HEK293 (cell line): ENCODE measurements at regions not wholly inside any gene's neighbourhood (a gene's known extent, or its start where the extent isn't known, plus 50 kb on each side); places are given as distances from the start of the nearest gene placed in this dataset.

Experiments
- CTCF ChIA-PET: fragments of 350-600 bp; formaldehyde crosslinking; extraction: SDS; loops from one replicate; lab custom pipeline; 2021; ENCODE audit warnings: antibody characterized with exemption; lab: Yijun Ruan, JAX
- POLR2A ChIA-PET: fragments of 300-600 bp; formaldehyde crosslinking; extraction: SDS; loops from one replicate; lab custom pipeline; 2020; ENCODE audit warnings: antibody characterized with exemption, inconsistent platforms; lab: Yijun Ruan, JAX
- H3K27ac ChIP-seq: fragments of 200-500 bp; sonication (Bioruptor generic); 2 replicates; pipeline ENCODE4 v1.5.1; 2014; ENCODE audit warnings: low read depth, low read length, control low read depth, inconsistent platforms; ENCODE audit errors: extremely low read depth
- H3K36me3 ChIP-seq, 2 experiments: fragments of 200-500 bp in 1 of 2; sonication (Bioruptor generic) in 1 of 2; 1 replicate in 1 of 2; 2 replicates in 1 of 2; pipeline ENCODE4 v1.5.1; 2014 to 2017; ENCODE audit warnings: inconsistent platforms in 2 of 2, low read length in 2 of 2; ENCODE audit not compliant: control insufficient read depth in 2 of 2, insufficient read depth in 1 of 2
- H3K4me1 ChIP-seq: fragments of 200-500 bp; sonication (Bioruptor generic); 2 replicates; pipeline ENCODE4 v1.5.1; 2014; ENCODE audit warnings: mild to moderate bottlenecking, low read length, inconsistent platforms; ENCODE audit not compliant: control insufficient read depth, insufficient read depth
- H3K4me3 ChIP-seq: 2 replicates; pipeline ENCODE4 v1.5.1; 2011; ENCODE audit warnings: low read depth, mild to moderate bottlenecking, control low read depth, low read length, moderate library complexity
- H3K9me3 ChIP-seq: fragments of 200-500 bp; sonication (Bioruptor generic); 2 replicates; pipeline ENCODE4 v1.5.1; 2014; ENCODE audit warnings: low read depth, low read length, inconsistent platforms; ENCODE audit not compliant: control insufficient read depth, insufficient read depth
- BCL6B ChIP-seq: fragments of 450-650 bp; formaldehyde crosslinking; IDR thresholded peaks from 2 replicates; pipeline ENCODE4 v1.5.1; 2017; ENCODE audit warnings: missing biosample characterization, missing genetic modification characterization
- CTCF ChIP-seq: fragments of 450-650 bp; formaldehyde crosslinking; IDR thresholded peaks from 2 replicates; pipeline ENCODE4 v1.5.1; 2016; ENCODE audit warnings: missing biosample characterization, missing genetic modification characterization
- GFI1B ChIP-seq: fragments of 450-650 bp; formaldehyde crosslinking; IDR thresholded peaks from 2 replicates; pipeline ENCODE4 v1.5.1; 2016; ENCODE audit warnings: missing biosample characterization, missing genetic modification characterization
- GLI4 ChIP-seq: fragments of 450-650 bp; formaldehyde crosslinking; IDR thresholded peaks from 2 replicates; pipeline ENCODE4 v1.5.1; 2016; ENCODE audit warnings: missing biosample characterization, missing genetic modification characterization
- HOXD13 ChIP-seq: sonication (generic); formaldehyde crosslinking; IDR thresholded peaks from 2 replicates; pipeline ENCODE4 v1.8.0; 2022; ENCODE audit warnings: missing genetic modification reagents, borderline replicate concordance
- KLF8 ChIP-seq: fragments of 450-650 bp; formaldehyde crosslinking; IDR thresholded peaks from 2 replicates; pipeline ENCODE4 v1.5.1; 2016; ENCODE audit warnings: missing biosample characterization, missing genetic modification characterization
- PATZ1 ChIP-seq: fragments of 450-650 bp; formaldehyde crosslinking; IDR thresholded peaks from 2 replicates; pipeline ENCODE4 v1.5.1; 2016; ENCODE audit warnings: missing biosample characterization, missing genetic modification characterization
- ZBTB44 ChIP-seq: fragments of 450-650 bp; IDR thresholded peaks from 2 replicates; pipeline ENCODE4 v1.5.1; 2018; ENCODE audit warnings: missing biosample characterization, mild to moderate bottlenecking, missing genetic modification characterization
- ZBTB7A ChIP-seq: fragments of 450-650 bp; formaldehyde crosslinking; IDR thresholded peaks from 2 replicates; pipeline ENCODE4 v1.5.1; 2016; ENCODE audit warnings: low read depth, missing biosample characterization, missing genetic modification characterization
- ZNF121 ChIP-seq: fragments of 450-650 bp; formaldehyde crosslinking; IDR thresholded peaks from 2 replicates; pipeline ENCODE4 v1.5.1; 2016; ENCODE audit warnings: missing biosample characterization, missing genetic modification characterization
- ZNF138 ChIP-seq: fragments of 450-650 bp; formaldehyde crosslinking; IDR thresholded peaks from 2 replicates; pipeline ENCODE4 v1.5.1; 2016; ENCODE audit warnings: missing biosample characterization, missing genetic modification characterization, borderline replicate concordance
- ZNF202 ChIP-seq: fragments of 450-650 bp; formaldehyde crosslinking; IDR thresholded peaks from 2 replicates; pipeline ENCODE4 v1.5.1; 2016; ENCODE audit warnings: missing biosample characterization, missing genetic modification characterization, borderline replicate concordance
- ZNF211 ChIP-seq: fragments of 450-650 bp; formaldehyde crosslinking; IDR thresholded peaks from 2 replicates; pipeline ENCODE4 v1.5.1; 2016; ENCODE audit warnings: low read depth, missing biosample characterization, missing genetic modification characterization
- ZNF280D ChIP-seq: fragments of 450-650 bp; formaldehyde crosslinking; IDR thresholded peaks from 2 replicates; pipeline ENCODE4 v1.5.1; 2016; ENCODE audit warnings: missing biosample characterization, missing genetic modification characterization
- ZNF350 ChIP-seq: fragments of 450-650 bp; formaldehyde crosslinking; IDR thresholded peaks from 2 replicates; pipeline ENCODE4 v1.5.0; 2017; ENCODE audit warnings: missing biosample characterization, mild to moderate bottlenecking, missing genetic modification characterization
- ZNF473 ChIP-seq: fragments of 450-650 bp; formaldehyde crosslinking; IDR thresholded peaks from 2 replicates; pipeline ENCODE4 v1.5.1; 2017; ENCODE audit warnings: missing biosample characterization, missing genetic modification characterization
- ZNF623 ChIP-seq: fragments of 450-650 bp; formaldehyde crosslinking; IDR thresholded peaks from 2 replicates; pipeline ENCODE4 v1.5.1; 2016; ENCODE audit warnings: missing biosample characterization, missing genetic modification characterization
- ZNF768 ChIP-seq: fragments of 450-650 bp; formaldehyde crosslinking; IDR thresholded peaks from 2 replicates; pipeline ENCODE4 v1.5.1; 2018; ENCODE audit warnings: missing biosample characterization, mild to moderate bottlenecking, missing genetic modification characterization
- ZSCAN4 ChIP-seq: fragments of 450-650 bp; formaldehyde crosslinking; IDR thresholded peaks from 2 replicates; pipeline ENCODE4 v1.5.1; 2017; ENCODE audit warnings: missing biosample characterization, missing genetic modification characterization

GRCh38 chr15:38666865-38667510 is 102.4 kb upstream of the RASGRP1 start:
- POLR2A ChIA-PET, result interaction anchor here (1.6 kb wide), 1 partner anchor 103 kb away, joined by 3 read pairs; no protein-coding TSS in a partner anchor
- H3K4me1 ChIP-seq, result no peaks in the 10 kb centered on the region
- no peaks in the 10 kb centered on the region for H3K36me3 ChIP-seq
- H3K4me3 ChIP-seq, result no peak overlapping the region
- CTCF ChIA-PET, result no interaction called here
- no peaks in the 10 kb centered on the region for H3K9me3 ChIP-seq
- H3K27ac ChIP-seq, result no peak overlapping the region
- TF ChIP-seq ZNF473 (tag by site-specific recombination) (no peak), KLF8 (tag by site-specific recombination) (no peak), GFI1B (tag by site-specific recombination) (no peak), GLI4 (tag by site-specific recombination) (no peak), ZNF121 (tag by site-specific recombination) (no peak), ZNF350 (tag by site-specific recombination) (no peak), ZNF211 (tag by site-specific recombination) (no peak), ZSCAN4 (tag by site-specific recombination) (no peak), ZNF768 (tag by site-specific recombination) (no peak), ZNF623 (tag by site-specific recombination) (no peak), ZNF138 (tag by site-specific recombination) (no peak), PATZ1 (tag by site-specific recombination) (no peak), ZBTB44 (tag by site-specific recombination) (no peak), BCL6B (no peak), HOXD13 (CRISPR knock-in tag) (no peak), CTCF (tag by site-specific recombination) (no peak), ZBTB7A (no peak), ZNF202 (tag by site-specific recombination) (no peak), ZNF280D (tag by site-specific recombination) (no peak)
